Activated T-cell treated with anti-CD3 and anti-CD28 coated beads, Interleukin-2, amount 50 U/mL, for 4 hours (primary cell): ENCODE measurements at regions not wholly inside any gene's neighbourhood (a gene's known extent, or its start where the extent isn't known, plus 50 kb on each side); places are given as distances from the start of the nearest gene placed in this dataset.

Source experiments
- ATAC-seq, 2 donors: fragments of 200-7000 bp; cut with Tn5 transposase; one replicate each; pipeline ENCODE4 v1.10.0; 2021
- DNase-seq: peaks from one replicate; pipeline ENCODE4 v3.0.0-alpha.2; 2020
- H3K27me3 Mint-ChIP-seq: one replicate; pipeline ENCODE4 v1.8.0; 2021; ENCODE audit warnings: low read depth, mixed read lengths
- H3K36me3 Mint-ChIP-seq: one replicate; pipeline ENCODE4 v1.8.0; 2022; ENCODE audit warnings: mixed read lengths; ENCODE audit not compliant: insufficient read depth
- H3K4me1 Mint-ChIP-seq: one replicate; pipeline ENCODE4 v1.8.0; 2021; ENCODE audit warnings: low read depth, mixed read lengths
- H3K4me3 Mint-ChIP-seq: one replicate; pipeline ENCODE4 v1.8.0; 2021; ENCODE audit warnings: mild to moderate bottlenecking, moderate library complexity, mixed read lengths
- H3K9me3 Mint-ChIP-seq: one replicate; pipeline ENCODE4 v1.8.0; 2021; ENCODE audit warnings: mixed read lengths

DNA sequence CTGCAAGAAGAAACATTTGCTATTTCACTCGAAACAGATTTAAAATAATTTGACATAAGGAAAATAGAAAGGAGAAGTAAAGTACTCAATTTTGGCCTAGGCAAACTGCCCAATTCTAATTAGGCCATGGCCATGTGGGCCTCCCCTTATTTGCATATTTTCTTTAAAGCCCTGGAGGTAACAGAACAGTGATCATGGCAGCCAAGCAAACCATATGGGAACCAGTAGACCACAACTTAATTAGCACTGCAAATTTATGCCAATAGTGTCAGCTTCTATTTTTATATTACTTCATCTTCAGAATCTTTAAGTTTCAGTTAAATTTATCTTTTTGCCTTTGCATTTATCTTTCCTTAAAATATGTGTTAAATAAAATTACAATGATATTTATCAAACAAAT, 63.3 kb upstream of the THSD7A start:
- no peaks in the 10 kb centered on the region for H3K36me3 Mint-ChIP-seq
- no peak overlapping the region for H3K4me3 Mint-ChIP-seq
- H3K9me3 Mint-ChIP-seq = no peaks in the 10 kb centered on the region
- DNase-seq = no peak
- no peaks in the 10 kb centered on the region for H3K4me1 Mint-ChIP-seq
- no peaks in the 10 kb centered on the region for H3K27me3 Mint-ChIP-seq
- no peak for ATAC-seq

DNA sequence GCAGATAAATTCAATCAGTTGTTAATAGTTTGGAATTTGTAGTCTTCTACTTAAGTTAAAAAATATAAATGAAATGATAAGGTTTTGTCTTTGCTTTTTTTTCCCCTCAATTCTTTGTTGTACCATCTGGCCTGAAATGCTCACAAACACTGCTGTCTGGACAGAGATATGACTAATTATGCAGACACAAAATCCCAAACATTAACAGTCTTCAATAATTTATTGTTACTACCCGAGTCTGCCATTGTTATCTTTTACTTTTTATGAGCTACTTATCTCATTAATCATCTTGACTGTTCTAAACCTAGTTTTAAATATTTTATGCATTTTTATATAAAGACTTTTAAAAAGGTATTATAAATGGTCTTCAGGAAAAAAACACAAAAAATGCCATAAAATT, 64.7 kb upstream of the THSD7A start:
- ATAC-seq (no peak), DNase-seq (no peak)
- Mint-ChIP-seq H3K36me3 (no peaks in the 10 kb centered on the region), H3K27me3 (no peaks in the 10 kb centered on the region), H3K4me3 (no peak overlapping the region), H3K4me1 (no peaks in the 10 kb centered on the region), H3K9me3 (no peaks in the 10 kb centered on the region)

DNA sequence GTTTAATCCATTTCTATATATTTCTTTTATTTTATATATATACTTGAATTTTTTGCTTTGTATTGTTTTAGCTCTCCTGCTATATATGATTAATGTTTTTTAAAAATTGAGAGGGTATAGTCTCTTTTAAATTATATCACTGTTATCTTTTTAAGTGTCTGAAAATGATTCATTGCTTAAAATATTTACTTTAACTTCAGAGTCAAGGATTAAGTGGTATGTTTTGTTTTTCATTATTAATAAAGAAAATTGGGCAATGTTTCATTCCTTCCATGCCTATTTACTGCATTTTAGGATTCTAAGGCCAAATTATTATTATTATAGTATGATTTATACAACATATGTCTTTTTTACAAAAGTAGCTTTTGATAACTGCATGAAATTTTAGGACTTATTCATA, 67.2 kb upstream of the THSD7A start:
- Mint-ChIP-seq H3K36me3 (no peaks in the 10 kb centered on the region), H3K27me3 (no peaks in the 10 kb centered on the region), H3K4me1 (no peaks in the 10 kb centered on the region), H3K4me3 (no peak overlapping the region), H3K9me3 (no peaks in the 10 kb centered on the region)
- ATAC-seq (no peak), DNase-seq (no peak)

DNA sequence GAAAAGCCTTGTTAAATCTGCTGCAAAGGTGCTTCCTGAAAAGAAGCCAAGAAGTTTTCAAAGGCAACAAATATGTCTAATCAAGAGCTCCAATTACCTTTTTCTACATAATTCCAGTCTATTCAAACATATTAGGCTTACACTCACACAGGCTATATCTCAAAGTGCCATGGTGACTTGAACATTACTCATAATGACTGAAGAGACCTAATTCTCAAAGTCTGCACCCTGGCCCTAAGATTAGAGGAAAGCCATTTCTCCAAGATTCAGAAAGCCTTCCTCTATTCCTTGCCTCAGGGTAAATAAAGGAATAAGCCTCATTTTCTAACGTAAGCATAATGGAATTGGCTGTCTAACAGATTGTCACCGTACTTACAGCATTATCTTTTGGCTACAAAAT, 78.3 kb upstream of the THSD7A start:
- Mint-ChIP-seq H3K27me3 (peaks cover 2% of the 10 kb centered on the region), H3K4me1 (no peaks in the 10 kb centered on the region), H3K36me3 (no peaks in the 10 kb centered on the region), H3K4me3 (no peak overlapping the region), H3K9me3 (no peaks in the 10 kb centered on the region)
- no peak for DNase-seq
- ATAC-seq = no peak

DNA sequence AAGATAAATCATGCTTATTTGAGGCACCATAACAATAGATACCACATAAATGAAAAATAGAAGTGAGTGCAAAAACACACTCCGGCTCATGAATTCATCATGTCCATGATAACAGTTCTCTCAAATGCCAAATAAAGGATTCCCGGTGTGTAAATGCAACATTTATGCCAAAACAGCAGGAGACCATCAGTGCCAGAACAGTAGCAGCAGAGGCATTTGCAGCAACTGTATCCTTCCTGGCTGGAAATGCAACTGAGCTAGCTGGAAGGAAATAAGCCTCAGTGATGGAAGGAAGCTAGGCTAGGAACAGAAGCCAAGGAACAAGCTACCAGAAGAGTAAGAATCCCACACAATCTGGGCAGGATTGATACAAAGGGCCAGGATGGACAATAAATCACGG, 79.9 kb upstream of the THSD7A start:
- no peaks in the 10 kb centered on the region for H3K9me3 Mint-ChIP-seq
- ATAC-seq = no peak
- H3K27me3 Mint-ChIP-seq = peaks cover 2% of the 10 kb centered on the region
- H3K36me3 Mint-ChIP-seq = no peaks in the 10 kb centered on the region
- DNase-seq = no peak
- no peak overlapping the region for H3K4me3 Mint-ChIP-seq
- H3K4me1 Mint-ChIP-seq = no peaks in the 10 kb centered on the region

DNA sequence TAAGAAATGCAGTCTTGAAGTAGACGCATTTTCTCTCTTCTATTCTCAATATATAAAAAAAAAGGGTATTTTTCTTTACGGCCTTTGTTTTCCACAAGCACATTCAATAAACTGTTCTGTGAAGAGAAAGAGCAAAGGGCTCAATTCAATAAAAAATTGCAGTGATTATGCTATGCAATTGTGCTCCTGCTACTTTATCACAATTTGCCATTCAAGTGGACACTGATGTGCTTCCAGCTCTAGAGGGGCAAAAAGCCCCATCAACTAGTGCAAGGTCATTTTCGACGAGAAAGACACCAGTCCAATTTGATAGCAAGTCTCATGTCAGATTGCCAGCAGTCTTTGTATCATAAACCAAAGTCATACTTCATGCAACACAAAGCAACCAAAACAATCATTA, 82.6 kb upstream of the THSD7A start:
- DNase-seq (no peak), ATAC-seq (no peak)
- no peak overlapping the region for H3K4me3 Mint-ChIP-seq
- H3K9me3 Mint-ChIP-seq = no peaks in the 10 kb centered on the region
- H3K36me3 Mint-ChIP-seq = no peaks in the 10 kb centered on the region
- H3K27me3 Mint-ChIP-seq = peaks cover 2% of the 10 kb centered on the region
- no peaks in the 10 kb centered on the region for H3K4me1 Mint-ChIP-seq

DNA sequence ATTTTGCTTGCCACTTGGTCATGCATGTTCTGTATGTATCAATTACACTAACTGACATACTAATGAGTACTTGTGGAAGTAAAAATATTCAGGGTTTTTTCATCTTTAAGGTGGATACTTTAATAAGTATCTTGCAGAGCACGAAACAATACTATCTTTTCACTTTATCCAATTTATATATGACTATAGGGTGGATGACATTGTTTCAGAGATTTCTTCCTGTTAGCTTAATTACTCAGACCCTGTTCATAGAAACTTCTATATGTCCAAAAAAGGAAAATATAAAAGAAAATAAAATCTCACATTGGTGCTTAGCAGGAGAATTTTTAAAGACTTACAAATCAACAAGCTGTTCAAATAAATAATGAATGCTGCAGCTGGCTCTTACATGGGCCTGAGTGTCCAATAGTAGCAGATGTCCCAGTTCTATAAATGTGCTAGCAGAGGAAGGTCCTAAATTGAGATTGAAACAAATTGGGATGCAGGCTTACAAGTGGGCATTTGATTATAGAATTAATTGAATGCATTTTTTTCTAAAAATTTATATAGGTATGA, 91.5 kb upstream of the THSD7A start:
- no peaks in the 10 kb centered on the region for H3K27me3 Mint-ChIP-seq
- no peak for ATAC-seq
- no peaks in the 10 kb centered on the region for H3K36me3 Mint-ChIP-seq
- no peak for DNase-seq
- no peaks in the 10 kb centered on the region for H3K9me3 Mint-ChIP-seq
- no peaks in the 10 kb centered on the region for H3K4me1 Mint-ChIP-seq
- no peak overlapping the region for H3K4me3 Mint-ChIP-seq

DNA sequence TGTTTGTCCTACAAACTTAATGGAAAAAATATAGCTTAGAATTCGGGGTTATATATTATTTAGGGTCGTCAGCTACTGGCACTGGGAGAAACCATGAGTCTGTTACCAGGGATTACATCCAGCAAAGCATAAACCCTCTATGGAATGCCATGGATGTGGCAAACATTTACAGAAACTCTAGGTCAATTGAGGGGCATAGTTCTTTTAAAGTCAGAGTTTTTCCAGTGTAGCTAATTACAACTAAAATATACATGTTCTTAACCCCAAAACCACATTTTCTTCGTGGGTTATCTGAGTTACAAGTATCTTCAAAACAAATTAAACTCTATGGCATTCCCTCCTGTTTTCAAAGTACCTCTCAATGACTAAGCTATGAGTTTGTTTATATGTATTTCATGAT, 99.3 kb upstream of the THSD7A start:
- no peaks in the 10 kb centered on the region for H3K9me3 Mint-ChIP-seq
- ATAC-seq = no peak
- no peak overlapping the region for H3K4me3 Mint-ChIP-seq
- H3K36me3 Mint-ChIP-seq = no peaks in the 10 kb centered on the region
- no peaks in the 10 kb centered on the region for H3K4me1 Mint-ChIP-seq
- no peaks in the 10 kb centered on the region for H3K27me3 Mint-ChIP-seq
- no peak for DNase-seq

DNA sequence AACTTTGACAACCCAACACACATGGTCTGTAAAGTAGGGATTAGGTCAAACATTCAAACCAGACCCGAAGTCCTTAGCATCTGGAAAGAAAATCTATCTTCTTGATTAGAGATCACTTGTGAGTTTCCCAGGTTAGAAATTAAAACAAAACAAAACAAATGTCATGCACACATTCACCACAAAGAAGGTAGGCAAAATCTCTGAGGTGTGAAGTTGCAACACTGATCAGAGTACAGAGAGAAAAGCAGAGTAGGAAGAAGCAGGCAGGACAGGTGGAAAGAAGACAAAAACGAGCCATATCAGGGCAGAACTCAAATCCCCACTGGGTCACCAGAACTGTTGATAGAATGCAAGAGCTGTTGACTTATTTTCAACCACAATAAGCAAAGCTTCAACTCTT, 102.8 kb upstream of the THSD7A start:
- Mint-ChIP-seq H3K27me3 (no peaks in the 10 kb centered on the region), H3K36me3 (no peaks in the 10 kb centered on the region), H3K4me3 (no peak overlapping the region), H3K4me1 (no peaks in the 10 kb centered on the region), H3K9me3 (no peaks in the 10 kb centered on the region)
- ATAC-seq (no peak), DNase-seq (no peak)

DNA sequence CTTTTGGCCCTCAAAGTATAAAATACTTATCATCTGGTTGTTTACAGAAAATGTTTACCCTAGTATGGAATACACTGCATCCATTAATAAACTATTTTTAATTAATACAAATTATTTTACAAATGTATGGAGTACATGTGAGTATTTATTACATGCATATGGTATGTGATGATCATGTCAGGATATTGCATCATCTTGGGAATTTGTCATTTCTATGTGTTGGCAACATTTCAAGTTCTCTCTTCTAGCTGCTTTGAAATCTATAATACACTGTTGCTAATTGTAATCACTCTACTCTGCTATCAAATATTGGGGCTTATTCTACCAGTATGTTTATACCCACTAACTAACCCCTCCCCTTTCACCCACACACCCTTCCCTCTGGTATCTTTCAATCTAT, 103.9 kb upstream of the THSD7A start:
- no peak overlapping the region for H3K4me3 Mint-ChIP-seq
- no peaks in the 10 kb centered on the region for H3K36me3 Mint-ChIP-seq
- DNase-seq (no peak), ATAC-seq (no peak)
- no peaks in the 10 kb centered on the region for H3K9me3 Mint-ChIP-seq
- H3K27me3 Mint-ChIP-seq = no peaks in the 10 kb centered on the region
- no peaks in the 10 kb centered on the region for H3K4me1 Mint-ChIP-seq

DNA sequence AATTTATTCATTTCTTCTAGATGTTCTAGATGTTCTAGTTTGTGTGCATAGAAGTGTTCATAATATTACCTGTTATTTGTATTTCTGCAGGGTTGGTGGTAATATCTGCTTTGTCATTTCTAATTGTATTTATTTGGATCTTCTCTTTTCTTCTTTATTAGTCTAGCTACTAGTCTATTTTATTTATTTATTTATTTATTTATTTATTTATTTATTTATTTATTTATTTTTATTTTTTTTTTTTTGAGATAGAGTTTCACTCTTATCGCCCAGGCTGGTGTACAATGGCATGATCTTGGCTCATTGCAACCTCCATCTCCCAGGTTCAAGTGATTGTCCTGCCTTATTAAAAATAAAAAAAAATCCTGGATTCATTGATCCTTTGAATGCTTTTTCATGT, 114.8 kb upstream of the THSD7A start:
- no peaks in the 10 kb centered on the region for H3K27me3 Mint-ChIP-seq
- no peaks in the 10 kb centered on the region for H3K36me3 Mint-ChIP-seq
- ATAC-seq = no peak
- no peaks in the 10 kb centered on the region for H3K4me1 Mint-ChIP-seq
- no peak overlapping the region for H3K4me3 Mint-ChIP-seq
- H3K9me3 Mint-ChIP-seq = no peaks in the 10 kb centered on the region
- no peak for DNase-seq

DNA sequence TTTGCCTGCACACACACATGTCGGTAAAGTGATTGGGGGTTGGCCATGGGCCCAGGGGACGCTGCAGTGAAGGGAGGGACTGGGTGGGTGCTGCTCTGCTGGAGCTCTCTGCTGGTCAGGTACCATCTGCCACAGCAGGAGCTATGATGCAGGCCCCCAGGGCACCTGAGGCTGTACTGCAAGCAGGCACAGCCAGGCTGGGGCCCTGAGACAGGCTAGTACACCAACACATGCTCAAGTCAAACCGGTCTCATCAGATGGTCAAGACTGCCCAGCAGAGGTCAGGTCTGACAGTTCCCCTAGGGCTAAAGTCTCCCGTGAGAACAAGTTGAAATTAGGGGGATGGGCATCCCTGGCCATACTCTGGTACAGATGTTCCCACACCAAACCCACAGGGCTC, 118.3 kb upstream of the THSD7A start:
- no peaks in the 10 kb centered on the region for H3K36me3 Mint-ChIP-seq
- no peak for DNase-seq
- no peak overlapping the region for H3K4me3 Mint-ChIP-seq
- no peak for ATAC-seq
- no peaks in the 10 kb centered on the region for H3K4me1 Mint-ChIP-seq
- H3K27me3 Mint-ChIP-seq = no peaks in the 10 kb centered on the region
- no peaks in the 10 kb centered on the region for H3K9me3 Mint-ChIP-seq

DNA sequence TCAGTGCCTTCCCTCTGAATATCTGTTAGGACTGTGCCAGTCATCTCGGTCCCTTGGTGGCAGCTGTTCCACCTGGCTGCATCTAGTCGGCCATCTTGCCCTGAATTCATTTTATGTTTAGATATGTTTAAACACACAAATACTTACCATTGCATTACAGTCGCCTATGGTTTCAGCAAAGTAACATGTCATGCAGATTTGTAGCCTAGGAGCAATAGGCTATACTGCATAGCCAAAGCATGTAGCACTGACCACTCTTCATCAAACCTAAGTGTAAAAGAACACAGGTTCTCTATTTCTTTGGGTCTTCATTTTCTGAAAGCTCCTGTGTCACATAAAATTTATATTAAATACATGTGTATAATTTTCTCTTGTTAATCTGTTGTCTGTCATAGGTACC, 118.9 kb upstream of the THSD7A start:
- Mint-ChIP-seq H3K4me1 (no peaks in the 10 kb centered on the region), H3K4me3 (no peak overlapping the region), H3K27me3 (no peaks in the 10 kb centered on the region), H3K9me3 (no peaks in the 10 kb centered on the region), H3K36me3 (no peaks in the 10 kb centered on the region)
- DNase-seq (no peak), ATAC-seq (no peak)

DNA sequence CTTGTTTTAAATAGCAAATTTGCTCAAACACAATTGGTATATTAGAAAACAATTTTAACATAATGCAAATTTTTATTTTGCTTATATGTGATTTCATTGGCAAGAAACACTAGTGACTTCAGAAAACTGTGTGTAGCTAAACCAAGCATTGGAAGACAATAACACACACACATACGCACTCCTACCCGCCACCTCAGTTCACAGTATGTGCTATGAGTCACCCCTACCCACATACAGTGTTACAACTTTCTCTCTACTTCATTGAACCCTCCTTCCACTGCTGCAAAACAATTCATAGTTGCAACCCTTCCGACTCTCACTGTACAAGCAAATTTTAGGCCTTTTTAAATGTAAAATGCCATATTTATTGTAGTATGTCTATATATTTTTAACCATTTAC, 119.9 kb upstream of the THSD7A start:
- DNase-seq (no peak), ATAC-seq (no peak)
- Mint-ChIP-seq H3K36me3 (no peaks in the 10 kb centered on the region), H3K9me3 (no peaks in the 10 kb centered on the region), H3K4me3 (no peak overlapping the region), H3K27me3 (no peaks in the 10 kb centered on the region), H3K4me1 (no peaks in the 10 kb centered on the region)

DNA sequence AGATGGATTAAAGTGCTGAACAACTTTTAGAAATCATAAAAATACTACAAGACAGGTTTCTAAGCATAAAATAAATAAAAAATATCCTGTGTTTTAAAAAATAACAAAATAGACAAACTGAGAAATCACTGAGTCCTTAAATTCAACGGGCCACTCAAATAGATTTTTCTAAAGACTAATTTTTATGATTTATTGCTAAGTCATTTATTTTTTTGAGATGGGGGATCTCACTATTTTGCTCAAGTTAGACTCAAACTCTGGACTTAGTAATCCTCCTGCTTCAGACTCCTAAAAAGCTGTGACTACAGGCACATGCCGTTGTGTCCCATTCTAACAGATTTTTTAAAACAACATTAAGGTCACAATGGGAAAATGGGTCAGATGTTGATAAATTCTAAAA, 121.0 kb upstream of the THSD7A start:
- H3K4me1 Mint-ChIP-seq = no peaks in the 10 kb centered on the region

DNA sequence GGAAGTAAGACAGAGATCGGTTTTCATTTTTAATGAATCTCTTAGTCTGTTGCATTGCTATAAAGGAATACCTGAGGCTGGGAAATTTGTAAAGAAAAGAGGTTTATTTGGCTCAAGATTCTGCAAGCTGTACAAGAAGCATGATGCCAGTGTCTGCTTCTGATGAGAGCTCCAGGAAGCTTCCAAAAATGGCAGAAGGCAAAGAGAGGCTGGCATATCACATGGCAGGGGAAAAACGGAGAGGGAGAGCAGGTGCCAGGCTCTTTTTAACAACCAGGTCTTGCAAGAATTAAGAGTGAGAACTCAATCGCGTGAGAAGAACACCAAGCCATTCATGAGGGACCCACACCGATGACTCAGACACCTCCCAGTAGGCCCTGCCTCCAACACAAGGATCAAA, 125.0 kb upstream of the THSD7A start:
- no peak for ATAC-seq
- no peaks in the 10 kb centered on the region for H3K4me1 Mint-ChIP-seq

More for the DNA sequence above, 121.0 kb upstream of the THSD7A start:
- ATAC-seq (no peak), DNase-seq (no peak)
- H3K9me3 Mint-ChIP-seq = no peaks in the 10 kb centered on the region
- H3K27me3 Mint-ChIP-seq = no peaks in the 10 kb centered on the region
- no peak overlapping the region for H3K4me3 Mint-ChIP-seq
- no peaks in the 10 kb centered on the region for H3K36me3 Mint-ChIP-seq

More for the DNA sequence above, 125.0 kb upstream of the THSD7A start:
- H3K9me3 Mint-ChIP-seq = no peaks in the 10 kb centered on the region
- no peaks in the 10 kb centered on the region for H3K36me3 Mint-ChIP-seq
- no peak for DNase-seq
- H3K27me3 Mint-ChIP-seq = no peaks in the 10 kb centered on the region
- H3K4me3 Mint-ChIP-seq = no peak overlapping the region
